ENCODE measurements at regions not wholly inside any gene's neighbourhood (a gene's known extent, or its start where the extent isn't known, plus 50 kb on each side); places are given as distances from the start of the nearest gene placed in this dataset.
"Not testable (repeated sequence)": the region's sequence is repeated elsewhere in the genome, so short reads cannot be mapped to it uniquely, and the experiment has no call there.

DNA sequence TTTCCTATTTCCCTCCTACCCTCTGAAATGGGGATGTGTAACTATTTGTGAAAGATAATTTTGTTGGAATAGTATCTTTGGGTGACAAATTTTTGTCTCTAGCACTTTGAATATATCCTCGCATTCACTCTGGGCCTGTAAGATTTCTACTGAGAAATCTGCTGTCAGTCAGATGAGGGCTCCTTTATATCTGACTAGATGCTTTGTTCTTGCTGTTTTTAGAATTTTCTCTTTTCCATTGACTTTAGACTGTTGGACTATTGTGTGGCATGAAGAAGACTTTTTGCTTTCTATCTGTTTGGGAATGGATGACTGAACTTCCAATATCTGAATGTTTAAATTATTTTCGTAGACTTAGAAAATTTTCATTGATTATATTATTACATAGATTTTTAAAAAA lies 54.2 kb upstream of the GRID2 start:
- intact Hi-C loops (cut with DNase I, micrococcal nuclease): no loop called here
- ChIA-PET POLR2A (no interaction called here), CTCF (no interaction called here)
- Mint-ChIP-seq H3K4me3 (no peak overlapping the region), H3K27me3 (no peaks in the 10 kb centered on the region), H3K36me3 (ENCODE audit: low read depth) (no peaks in the 10 kb centered on the region), H3K27ac (no peak overlapping the region), H3K9me3 (peaks cover 4% of the 10 kb centered on the region), H3K4me1 (ENCODE audit: low read depth) (no peaks in the 10 kb centered on the region)
- Histone ChIP-seq H3K9me3 (ENCODE audit: control insufficient read depth in 1 of 2, insufficient read depth in 1 of 2, low read length in 2 of 2) (peaks cover 0 to 9% of the 10 kb centered on the region in 2 experiments), H3K27ac (ENCODE audit: low read depth in 1 of 2, low read length in 2 of 2) (no peak overlapping the region), H3K4me3 (ENCODE audit: low read length) (no peak overlapping the region), H3K36me3 (ENCODE audit: insufficient read depth, low read length) (no peaks in the 10 kb centered on the region), H3K27me3 (ENCODE audit: control insufficient read depth in 1 of 2, insufficient read depth in 2 of 2, low read length in 2 of 2) (no peaks in the 10 kb centered on the region), H3K4me1 (ENCODE audit: insufficient read depth, low read length) (no peaks in the 10 kb centered on the region)
- DNase-seq (no peak), ATAC-seq (ENCODE audit: poor library complexity) (no peak)
- TF ChIP-seq, protein P1, sequence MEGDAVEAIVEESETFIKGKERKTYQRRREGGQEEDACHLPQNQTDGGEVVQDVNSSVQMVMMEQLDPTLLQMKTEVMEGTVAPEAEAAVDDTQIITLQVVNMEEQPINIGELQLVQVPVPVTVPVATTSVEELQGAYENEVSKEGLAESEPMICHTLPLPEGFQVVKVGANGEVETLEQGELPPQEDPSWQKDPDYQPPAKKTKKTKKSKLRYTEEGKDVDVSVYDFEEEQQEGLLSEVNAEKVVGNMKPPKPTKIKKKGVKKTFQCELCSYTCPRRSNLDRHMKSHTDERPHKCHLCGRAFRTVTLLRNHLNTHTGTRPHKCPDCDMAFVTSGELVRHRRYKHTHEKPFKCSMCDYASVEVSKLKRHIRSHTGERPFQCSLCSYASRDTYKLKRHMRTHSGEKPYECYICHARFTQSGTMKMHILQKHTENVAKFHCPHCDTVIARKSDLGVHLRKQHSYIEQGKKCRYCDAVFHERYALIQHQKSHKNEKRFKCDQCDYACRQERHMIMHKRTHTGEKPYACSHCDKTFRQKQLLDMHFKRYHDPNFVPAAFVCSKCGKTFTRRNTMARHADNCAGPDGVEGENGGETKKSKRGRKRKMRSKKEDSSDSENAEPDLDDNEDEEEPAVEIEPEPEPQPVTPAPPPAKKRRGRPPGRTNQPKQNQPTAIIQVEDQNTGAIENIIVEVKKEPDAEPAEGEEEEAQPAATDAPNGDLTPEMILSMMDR (IDR thresholded peaks at IDR 0.05): no peak

DNA sequence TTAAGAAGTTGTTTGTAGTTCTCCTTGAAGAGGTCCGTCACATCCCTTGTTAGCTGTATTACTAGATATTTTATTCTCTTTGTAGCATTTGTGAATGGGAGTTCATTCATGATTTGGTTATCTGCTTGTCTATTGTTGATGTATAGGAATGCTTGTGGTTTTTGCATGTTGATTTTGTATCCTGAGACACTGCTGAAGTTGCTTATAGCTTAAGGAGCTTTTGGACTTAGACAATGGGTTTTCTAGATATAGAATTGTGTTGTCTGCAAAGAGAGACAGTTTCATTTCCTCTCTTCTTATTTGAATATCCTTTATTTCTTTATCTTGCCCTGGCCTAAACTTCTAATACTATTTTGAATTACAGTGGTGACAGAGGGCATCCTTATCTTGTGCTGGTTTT lies 52.1 kb upstream of the GRID2 start:
- intact Hi-C loops (cut with DNase I, micrococcal nuclease): no loop called here
- ATAC-seq (ENCODE audit: poor library complexity): no peak
- Mint-ChIP-seq H3K36me3 (ENCODE audit: low read depth) (no peaks in the 10 kb centered on the region), H3K27ac (no peak overlapping the region), H3K4me3 (no peak overlapping the region), H3K27me3 (no peaks in the 10 kb centered on the region), H3K4me1 (ENCODE audit: low read depth) (no peaks in the 10 kb centered on the region), H3K9me3 (peaks cover 4% of the 10 kb centered on the region)
- ChIA-PET CTCF (no interaction called here), POLR2A (no interaction called here)
- H3K27ac ChIP-seq (ENCODE audit: low read depth in 1 of 2, low read length in 2 of 2): no peak overlapping the region
- TF ChIP-seq, protein P1 (IDR thresholded peaks at IDR 0.05): no peak
- no peak overlapping the region for H3K4me3 ChIP-seq (ENCODE audit: low read length)
- peaks cover 0 to 17% of the 10 kb centered on the region in 2 experiments for H3K9me3 ChIP-seq (ENCODE audit: control insufficient read depth in 1 of 2, insufficient read depth in 1 of 2, low read length in 2 of 2)
- no peaks in the 10 kb centered on the region for H3K36me3 ChIP-seq (ENCODE audit: insufficient read depth, low read length)
- no peaks in the 10 kb centered on the region for H3K27me3 ChIP-seq (ENCODE audit: control insufficient read depth in 1 of 2, insufficient read depth in 2 of 2, low read length in 2 of 2)
- DNase-seq: no peak
- no peaks in the 10 kb centered on the region for H3K4me1 ChIP-seq (ENCODE audit: insufficient read depth, low read length)

DNA sequence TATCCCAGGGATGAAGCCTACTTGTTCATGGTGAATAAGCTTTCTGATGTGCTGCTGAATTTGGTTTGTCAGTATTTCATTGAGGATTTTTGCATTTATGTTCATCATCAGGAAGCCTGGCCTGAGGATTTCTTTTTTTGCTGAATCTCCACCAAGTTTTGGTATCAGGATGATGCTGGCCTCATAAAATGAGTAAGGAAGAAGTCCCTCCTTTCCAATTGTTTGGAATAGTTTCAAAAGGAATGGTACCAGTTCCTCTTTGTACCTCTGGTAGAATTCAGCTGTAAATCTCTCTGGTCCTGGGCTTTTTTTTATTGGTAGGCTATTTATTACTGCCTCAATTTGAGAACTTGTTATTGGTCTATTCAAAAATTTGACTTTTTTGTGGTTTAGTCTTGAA lies 51.4 kb upstream of the GRID2 start:
- H3K36me3 ChIP-seq (ENCODE audit: insufficient read depth, low read length); H3K4me1 Mint-ChIP-seq (ENCODE audit: low read depth); H3K4me3 ChIP-seq (ENCODE audit: low read length); H3K4me1 ChIP-seq (ENCODE audit: insufficient read depth, low read length); DNase-seq; H3K36me3 Mint-ChIP-seq (ENCODE audit: low read depth); H3K9me3 Mint-ChIP-seq; H3K27me3 Mint-ChIP-seq; H3K27me3 ChIP-seq (ENCODE audit: control insufficient read depth in 1 of 2, insufficient read depth in 2 of 2, low read length in 2 of 2); H3K4me3 Mint-ChIP-seq; POLR2A ChIA-PET; ATAC-seq (ENCODE audit: poor library complexity); H3K27ac ChIP-seq (ENCODE audit: low read depth in 1 of 2, low read length in 2 of 2); intact Hi-C loops (cut with DNase I, micrococcal nuclease); H3K27ac Mint-ChIP-seq; CTCF ChIA-PET: not testable (repeated sequence)
- H3K9me3 ChIP-seq (ENCODE audit: control insufficient read depth in 1 of 2, insufficient read depth in 1 of 2, low read length in 2 of 2): peaks cover 0 to 17% of the 10 kb centered on the region in 2 experiments

DNA sequence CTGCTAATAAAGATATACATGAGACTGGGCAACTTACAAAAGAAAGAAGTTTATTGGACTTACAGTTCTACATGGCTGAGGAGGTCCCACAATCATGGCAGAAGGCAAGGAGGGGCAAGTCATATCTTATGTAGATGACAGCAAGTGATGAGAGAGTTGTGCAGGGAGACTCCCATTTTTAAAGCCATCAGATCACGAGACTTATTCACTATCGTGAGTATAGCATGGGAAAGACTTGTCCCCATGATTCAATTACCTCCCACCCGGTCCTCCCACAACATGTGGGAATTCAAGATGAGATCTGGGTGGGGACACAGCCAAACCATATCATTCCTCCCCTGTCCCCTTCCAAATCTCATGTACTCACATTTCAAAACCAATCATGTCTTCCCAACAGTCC lies 50.9 kb upstream of the GRID2 start:
- Histone ChIP-seq H3K36me3 (ENCODE audit: insufficient read depth, low read length) (no peaks in the 10 kb centered on the region), H3K4me3 (ENCODE audit: low read length) (no peak overlapping the region), H3K9me3 (ENCODE audit: control insufficient read depth in 1 of 2, insufficient read depth in 1 of 2, low read length in 2 of 2) (peaks cover 0 to 17% of the 10 kb centered on the region in 2 experiments), H3K27ac (ENCODE audit: low read depth in 1 of 2, low read length in 2 of 2) (no peak overlapping the region), H3K4me1 (ENCODE audit: insufficient read depth, low read length) (no peaks in the 10 kb centered on the region), H3K27me3 (ENCODE audit: control insufficient read depth in 1 of 2, insufficient read depth in 2 of 2, low read length in 2 of 2) (no peaks in the 10 kb centered on the region)
- ChIA-PET CTCF (no interaction called here), POLR2A (no interaction called here)
- TF ChIP-seq, protein P1 (IDR thresholded peaks at IDR 0.05): no peak
- no peak overlapping the region for H3K4me3 Mint-ChIP-seq
- H3K27ac Mint-ChIP-seq: no peak overlapping the region
- intact Hi-C loops (cut with DNase I, micrococcal nuclease): no loop called here
- H3K27me3 Mint-ChIP-seq: no peaks in the 10 kb centered on the region
- peaks cover 6% of the 10 kb centered on the region for H3K9me3 Mint-ChIP-seq
- H3K36me3 Mint-ChIP-seq (ENCODE audit: low read depth): no peaks in the 10 kb centered on the region
- ATAC-seq (ENCODE audit: poor library complexity): no peak
- DNase-seq: no peak
- H3K4me1 Mint-ChIP-seq (ENCODE audit: low read depth): no peaks in the 10 kb centered on the region

Data from CD4-positive, alpha-beta T cell (primary cell).